GM23338 (cell line): ENCODE measurements at regions not wholly inside any gene's neighbourhood (a gene's known extent, or its start where the extent isn't known, plus 50 kb on each side); places are given as distances from the start of the nearest gene placed in this dataset.

Experiments used
- CREB1 ChIP-seq: fragments of 250-450 bp; sonication (Bioruptor Pico); IDR thresholded peaks from 2 replicates; pipeline ENCODE4 v1.5.0; 2020; ENCODE audit warnings: low read depth, mild to moderate bottlenecking, moderate library complexity
- ETS1 ChIP-seq: IDR thresholded peaks from 2 replicates; pipeline ENCODE4 v1.6.1; 2016; ENCODE audit warnings: antibody characterized with exemption
- EZH2 ChIP-seq: fragments of 200-600 bp; sonication (generic); IDR thresholded peaks from one replicate; pipeline ENCODE4 v1.8.0; 2017; ENCODE audit warnings: antibody characterized with exemption, mild to moderate bottlenecking, low read depth; ENCODE audit not compliant: unreplicated experiment
- EZH2phosphoT487 ChIP-seq: fragments of 200-600 bp; sonication (generic); IDR thresholded peaks from one replicate; pipeline ENCODE4 v1.8.1; 2018; ENCODE audit warnings: antibody characterized with exemption; ENCODE audit not compliant: unreplicated experiment
- JUNB ChIP-seq: IDR thresholded peaks from one replicate; pipeline ENCODE4 v1.6.1; 2016; ENCODE audit warnings: antibody characterized with exemption; ENCODE audit not compliant: unreplicated experiment
- NANOG ChIP-seq: IDR thresholded peaks from 2 replicates; pipeline ENCODE4 v1.6.1; 2016; ENCODE audit warnings: antibody characterized with exemption, borderline replicate concordance
- POLR2AphosphoS5 ChIP-seq: IDR thresholded peaks from 2 replicates; pipeline ENCODE4 v1.6.1; 2016; ENCODE audit warnings: antibody characterized with exemption, low read depth
- REST ChIP-seq: IDR thresholded peaks from one replicate; pipeline ENCODE4 v1.6.1; 2018; ENCODE audit warnings: antibody characterized with exemption; ENCODE audit not compliant: unreplicated experiment
- STAT1 ChIP-seq: IDR thresholded peaks from one replicate; pipeline ENCODE4 v1.6.1; 2016; ENCODE audit warnings: antibody characterized with exemption; ENCODE audit not compliant: unreplicated experiment
- ZNF114 ChIP-seq: fragments of 250-450 bp; sonication (Bioruptor Pico); IDR thresholded peaks from 2 replicates; pipeline ENCODE4 v1.5.0; 2020; ENCODE audit warnings: mild to moderate bottlenecking, moderate library complexity
- ZNF331 ChIP-seq: fragments of 250-450 bp; sonication (Bioruptor Pico); IDR thresholded peaks from 2 replicates; pipeline ENCODE4 v1.5.0; 2020; ENCODE audit warnings: low read depth, mild to moderate bottlenecking, moderate library complexity
- TF ChIP-seq, protein P1 (sequence below), 2 experiments: fragments of 200-600 bp in 1 of 2; sonication (generic) in 1 of 2; conservative IDR thresholded peaks; 2 replicates each; pipeline versions ENCODE4 v1.5.1 to v1.6.1; 2016 to 2017; ENCODE audit warnings: antibody characterized with exemption in 2 of 2, low read depth in 2 of 2, mild to moderate bottlenecking in 2 of 2, moderate library complexity in 1 of 2
- TF ChIP-seq, protein P2 (sequence below): fragments of 250-450 bp; sonication (Bioruptor Pico); IDR thresholded peaks from 2 replicates; pipeline ENCODE4 v1.5.0; 2020; ENCODE audit warnings: mild to moderate bottlenecking, moderate library complexity

DNA sequence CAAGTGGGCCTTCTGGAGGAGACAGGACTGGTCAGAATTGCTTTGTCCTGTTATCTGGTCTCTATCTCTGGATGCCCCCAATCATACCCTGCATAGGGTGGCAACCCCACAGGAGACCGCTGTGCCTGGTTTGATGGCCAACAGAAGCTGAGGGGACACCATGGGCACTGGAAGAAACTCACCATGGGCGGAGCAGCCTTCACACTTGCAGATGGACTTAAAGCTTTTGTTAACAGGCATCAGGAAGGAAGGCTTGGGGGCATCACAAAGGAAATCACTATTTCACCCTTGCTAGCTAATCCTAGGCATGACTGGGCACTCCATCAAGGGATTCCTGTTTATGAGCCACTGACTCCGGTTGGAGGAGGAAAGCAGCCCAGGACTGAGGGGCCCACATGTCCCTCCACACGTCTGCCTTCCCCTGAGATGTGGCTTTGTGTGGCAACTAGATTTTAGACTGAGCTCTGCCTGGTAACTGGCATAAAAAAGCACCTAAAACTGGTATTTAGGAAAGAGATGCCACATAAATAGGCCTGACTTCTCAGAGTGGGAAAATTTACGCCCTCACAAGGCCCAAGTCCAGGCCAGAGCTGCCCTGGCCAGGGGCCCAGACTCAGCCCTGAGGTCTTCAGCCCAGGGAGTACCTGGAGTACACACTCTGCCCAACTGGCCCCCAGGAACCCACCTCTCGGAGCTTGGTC lies 57.0 kb upstream of the LYVE1 start:
- TF ChIP-seq, protein P1, sequence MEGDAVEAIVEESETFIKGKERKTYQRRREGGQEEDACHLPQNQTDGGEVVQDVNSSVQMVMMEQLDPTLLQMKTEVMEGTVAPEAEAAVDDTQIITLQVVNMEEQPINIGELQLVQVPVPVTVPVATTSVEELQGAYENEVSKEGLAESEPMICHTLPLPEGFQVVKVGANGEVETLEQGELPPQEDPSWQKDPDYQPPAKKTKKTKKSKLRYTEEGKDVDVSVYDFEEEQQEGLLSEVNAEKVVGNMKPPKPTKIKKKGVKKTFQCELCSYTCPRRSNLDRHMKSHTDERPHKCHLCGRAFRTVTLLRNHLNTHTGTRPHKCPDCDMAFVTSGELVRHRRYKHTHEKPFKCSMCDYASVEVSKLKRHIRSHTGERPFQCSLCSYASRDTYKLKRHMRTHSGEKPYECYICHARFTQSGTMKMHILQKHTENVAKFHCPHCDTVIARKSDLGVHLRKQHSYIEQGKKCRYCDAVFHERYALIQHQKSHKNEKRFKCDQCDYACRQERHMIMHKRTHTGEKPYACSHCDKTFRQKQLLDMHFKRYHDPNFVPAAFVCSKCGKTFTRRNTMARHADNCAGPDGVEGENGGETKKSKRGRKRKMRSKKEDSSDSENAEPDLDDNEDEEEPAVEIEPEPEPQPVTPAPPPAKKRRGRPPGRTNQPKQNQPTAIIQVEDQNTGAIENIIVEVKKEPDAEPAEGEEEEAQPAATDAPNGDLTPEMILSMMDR (conservative IDR thresholded peaks at IDR 0.05; ENCODE audit: low read depth in 2 of 2), result no peak
- TF ChIP-seq REST (no peak), EZH2 (no peak), JUNB (no peak), POLR2AphosphoS5 (no peak), CREB1 (CRISPR knock-in tag) (no peak), ZNF331 (CRISPR knock-in tag) (no peak), EZH2phosphoT487 (no peak), NANOG (no peak), ZNF114 (CRISPR knock-in tag) (no peak), ETS1 (no peak), STAT1 (no peak)
- TF ChIP-seq, protein P2, sequence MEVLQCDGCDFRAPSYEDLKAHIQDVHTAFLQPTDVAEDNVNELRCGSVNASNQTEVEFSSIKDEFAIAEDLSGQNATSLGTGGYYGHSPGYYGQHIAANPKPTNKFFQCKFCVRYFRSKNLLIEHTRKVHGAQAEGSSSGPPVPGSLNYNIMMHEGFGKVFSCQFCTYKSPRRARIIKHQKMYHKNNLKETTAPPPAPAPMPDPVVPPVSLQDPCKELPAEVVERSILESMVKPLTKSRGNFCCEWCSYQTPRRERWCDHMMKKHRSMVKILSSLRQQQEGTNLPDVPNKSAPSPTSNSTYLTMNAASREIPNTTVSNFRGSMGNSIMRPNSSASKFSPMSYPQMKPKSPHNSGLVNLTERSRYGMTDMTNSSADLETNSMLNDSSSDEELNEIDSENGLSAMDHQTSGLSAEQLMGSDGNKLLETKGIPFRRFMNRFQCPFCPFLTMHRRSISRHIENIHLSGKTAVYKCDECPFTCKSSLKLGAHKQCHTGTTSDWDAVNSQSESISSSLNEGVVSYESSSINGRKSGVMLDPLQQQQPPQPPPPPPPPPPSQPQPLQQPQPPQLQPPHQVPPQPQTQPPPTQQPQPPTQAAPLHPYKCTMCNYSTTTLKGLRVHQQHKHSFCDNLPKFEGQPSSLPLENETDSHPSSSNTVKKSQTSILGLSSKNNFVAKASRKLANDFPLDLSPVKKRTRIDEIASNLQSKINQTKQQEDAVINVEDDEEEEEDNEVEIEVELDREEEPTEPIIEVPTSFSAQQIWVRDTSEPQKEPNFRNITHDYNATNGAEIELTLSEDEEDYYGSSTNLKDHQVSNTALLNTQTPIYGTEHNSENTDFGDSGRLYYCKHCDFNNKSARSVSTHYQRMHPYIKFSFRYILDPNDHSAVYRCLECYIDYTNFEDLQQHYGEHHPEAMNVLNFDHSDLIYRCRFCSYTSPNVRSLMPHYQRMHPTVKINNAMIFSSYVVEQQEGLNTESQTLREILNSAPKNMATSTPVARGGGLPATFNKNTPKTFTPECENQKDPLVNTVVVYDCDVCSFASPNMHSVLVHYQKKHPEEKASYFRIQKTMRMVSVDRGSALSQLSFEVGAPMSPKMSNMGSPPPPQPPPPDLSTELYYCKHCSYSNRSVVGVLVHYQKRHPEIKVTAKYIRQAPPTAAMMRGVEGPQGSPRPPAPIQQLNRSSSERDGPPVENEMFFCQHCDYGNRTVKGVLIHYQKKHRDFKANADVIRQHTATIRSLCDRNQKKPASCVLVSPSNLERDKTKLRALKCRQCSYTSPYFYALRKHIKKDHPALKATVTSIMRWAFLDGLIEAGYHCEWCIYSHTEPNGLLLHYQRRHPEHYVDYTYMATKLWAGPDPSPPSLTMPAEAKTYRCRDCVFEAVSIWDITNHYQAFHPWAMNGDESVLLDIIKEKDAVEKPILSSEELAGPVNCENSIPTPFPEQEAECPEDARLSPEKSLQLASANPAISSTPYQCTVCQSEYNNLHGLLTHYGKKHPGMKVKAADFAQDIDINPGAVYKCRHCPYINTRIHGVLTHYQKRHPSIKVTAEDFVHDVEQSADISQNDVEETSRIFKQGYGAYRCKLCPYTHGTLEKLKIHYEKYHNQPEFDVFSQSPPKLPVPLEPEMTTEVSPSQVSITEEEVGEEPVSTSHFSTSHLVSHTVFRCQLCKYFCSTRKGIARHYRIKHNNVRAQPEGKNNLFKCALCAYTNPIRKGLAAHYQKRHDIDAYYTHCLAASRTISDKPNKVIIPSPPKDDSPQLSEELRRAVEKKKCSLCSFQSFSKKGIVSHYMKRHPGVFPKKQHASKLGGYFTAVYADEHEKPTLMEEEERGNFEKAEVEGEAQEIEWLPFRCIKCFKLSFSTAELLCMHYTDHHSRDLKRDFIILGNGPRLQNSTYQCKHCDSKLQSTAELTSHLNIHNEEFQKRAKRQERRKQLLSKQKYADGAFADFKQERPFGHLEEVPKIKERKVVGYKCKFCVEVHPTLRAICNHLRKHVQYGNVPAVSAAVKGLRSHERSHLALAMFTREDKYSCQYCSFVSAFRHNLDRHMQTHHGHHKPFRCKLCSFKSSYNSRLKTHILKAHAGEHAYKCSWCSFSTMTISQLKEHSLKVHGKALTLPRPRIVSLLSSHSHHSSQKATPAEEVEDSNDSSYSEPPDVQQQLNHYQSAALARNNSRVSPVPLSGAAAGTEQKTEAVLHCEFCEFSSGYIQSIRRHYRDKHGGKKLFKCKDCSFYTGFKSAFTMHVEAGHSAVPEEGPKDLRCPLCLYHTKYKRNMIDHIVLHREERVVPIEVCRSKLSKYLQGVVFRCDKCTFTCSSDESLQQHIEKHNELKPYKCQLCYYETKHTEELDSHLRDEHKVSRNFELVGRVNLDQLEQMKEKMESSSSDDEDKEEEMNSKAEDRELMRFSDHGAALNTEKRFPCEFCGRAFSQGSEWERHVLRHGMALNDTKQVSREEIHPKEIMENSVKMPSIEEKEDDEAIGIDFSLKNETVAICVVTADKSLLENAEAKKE (CRISPR knock-in tag), result no peak
